ENCODE measurements at regions not wholly inside any gene's neighbourhood (a gene's known extent, or its start where the extent isn't known, plus 50 kb on each side); places are given as distances from the start of the nearest gene placed in this dataset.

- no peak for DNase-seq
- Mint-ChIP-seq H3K4me1 (no peaks in the 10 kb centered on the region), H3K9me3 (no peaks in the 10 kb centered on the region), H3K27me3 (ENCODE audit: low read depth in 2 of 2) (peaks cover 18 to 39% of the 10 kb centered on the region in 2 donors), H3K36me3 (no peaks in the 10 kb centered on the region), H3K27ac (no peak overlapping the region), H3K4me3 (no peak overlapping the region)
- peak in 1 of 3 donors; percentile 36 for ATAC-seq
- H3K4me3 ChIP-seq (ENCODE audit: low read length): no peak overlapping the region
- 40% methylated on average over 12 of the region's 12 CpGs for WGBS (ENCODE audit: insufficient coverage)
- H3K4me1 ChIP-seq (ENCODE audit: control insufficient read depth, insufficient read depth, low read length): no peaks in the 10 kb centered on the region
- no peaks in the 10 kb centered on the region for H3K9me3 ChIP-seq (ENCODE audit: control insufficient read depth, insufficient read depth, low read length)
- no peaks in the 10 kb centered on the region for H3K36me3 ChIP-seq (ENCODE audit: control insufficient read depth, insufficient read depth, low read length)
- no peaks in the 10 kb centered on the region for H3K27me3 ChIP-seq (ENCODE audit: control insufficient read depth, insufficient read depth, low read length)
- no peak overlapping the region for H3K27ac ChIP-seq (ENCODE audit: low read length)
- intact Hi-C loops (cut with micrococcal nuclease): no loop called here
- TF ChIP-seq CTCF (IDR thresholded peaks at IDR 0.05): no peak
Measured at GRCh38 chr1:36729716-36730510, 247.2 kb upstream of the CSF3R start.

- ATAC-seq: no peak
- Histone ChIP-seq H3K9me3 (ENCODE audit: control insufficient read depth, insufficient read depth, low read length) (no peaks in the 10 kb centered on the region), H3K4me3 (ENCODE audit: low read length) (no peak overlapping the region), H3K27ac (ENCODE audit: low read length) (no peak overlapping the region), H3K4me1 (ENCODE audit: control insufficient read depth, insufficient read depth, low read length) (no peaks in the 10 kb centered on the region), H3K36me3 (ENCODE audit: control insufficient read depth, insufficient read depth, low read length) (no peaks in the 10 kb centered on the region), H3K27me3 (ENCODE audit: control insufficient read depth, insufficient read depth, low read length) (no peaks in the 10 kb centered on the region)
- no peak overlapping the region for H3K27ac Mint-ChIP-seq
- H3K4me3 Mint-ChIP-seq: no peak overlapping the region
- no peak for TF ChIP-seq CTCF (IDR thresholded peaks at IDR 0.05)
- peaks cover 17 to 37% of the 10 kb centered on the region in 2 donors for H3K27me3 Mint-ChIP-seq (ENCODE audit: low read depth in 2 of 2)
- no peaks in the 10 kb centered on the region for H3K9me3 Mint-ChIP-seq
- no peak for DNase-seq
- no peaks in the 10 kb centered on the region for H3K4me1 Mint-ChIP-seq
- intact Hi-C loops (cut with micrococcal nuclease): no loop called here
- WGBS (ENCODE audit: insufficient coverage): 53% methylated on average over 9 of the region's 9 CpGs
- no peaks in the 10 kb centered on the region for H3K36me3 Mint-ChIP-seq
Measured at GRCh38 chr1:36729289-36729688, 246.6 kb upstream of the CSF3R start.

- no peaks in the 10 kb centered on the region for H3K36me3 Mint-ChIP-seq
Measured at GRCh38 chr1:36728846-36729245, 246.1 kb upstream of the CSF3R start.

More at GRCh38 chr1:36728846-36729245, 246.1 kb upstream of the CSF3R start:
- intact Hi-C loops (cut with micrococcal nuclease): no loop called here
- Mint-ChIP-seq H3K9me3 (no peaks in the 10 kb centered on the region), H3K27ac (no peak overlapping the region), H3K4me3 (no peak overlapping the region), H3K4me1 (no peaks in the 10 kb centered on the region), H3K27me3 (ENCODE audit: low read depth in 2 of 2) (peaks cover 19 to 35% of the 10 kb centered on the region in 2 donors)
- 75% methylated on average over 6 of the region's 6 CpGs for WGBS (ENCODE audit: insufficient coverage)
- DNase-seq: no peak
- ATAC-seq: no peak
- Histone ChIP-seq H3K27ac (ENCODE audit: low read length) (no peak overlapping the region), H3K4me1 (ENCODE audit: control insufficient read depth, insufficient read depth, low read length) (no peaks in the 10 kb centered on the region), H3K27me3 (ENCODE audit: control insufficient read depth, insufficient read depth, low read length) (no peaks in the 10 kb centered on the region), H3K36me3 (ENCODE audit: control insufficient read depth, insufficient read depth, low read length) (no peaks in the 10 kb centered on the region), H3K9me3 (ENCODE audit: control insufficient read depth, insufficient read depth, low read length) (no peaks in the 10 kb centered on the region), H3K4me3 (ENCODE audit: low read length) (no peak overlapping the region)
- TF ChIP-seq CTCF (IDR thresholded peaks at IDR 0.05): no peak

All from natural killer cell (primary cell).